Thoracic aorta (tissue), 2 donors: ENCODE measurements at regions not wholly inside any gene's neighbourhood (a gene's known extent, or its start where the extent isn't known, plus 50 kb on each side); places are given as distances from the start of the nearest gene placed in this dataset.

ENCODE experiments used
- ATAC-seq: fragments of 150-250 bp; one replicate; pipeline ENCODE4 v1.8.0; 2017; ENCODE audit warnings: low read depth; ENCODE audit not compliant: insufficient number of reproducible peaks, low FRiP score
- DNase-seq: peaks from one replicate; pipeline ENCODE4 v3.0.0-alpha.2; 2020; ENCODE audit warnings: low spot score
- H3K27ac ChIP-seq, 2 donors: fragments of 200-600 bp; sonication (generic); 1 replicate in 1 of 2; 2 replicates in 1 of 2; pipeline ENCODE4 v1.5.1; 2016; ENCODE audit warnings: mild to moderate bottlenecking in 2 of 2, moderate library complexity in 2 of 2
- H3K27me3 ChIP-seq: fragments of 200-600 bp; sonication (generic); replicated peaks from 2 replicates; pipeline ENCODE4 v1.6.0; 2016; ENCODE audit warnings: mild to moderate bottlenecking; ENCODE audit not compliant: insufficient read depth
- H3K36me3 ChIP-seq: fragments of 200-600 bp; sonication (generic); one replicate; pipeline ENCODE4 v1.5.1; 2016
- H3K4me1 ChIP-seq, 2 donors: fragments of 200-600 bp; sonication (generic); 1 replicate in 1 of 2; 2 replicates in 1 of 2; pipeline versions ENCODE4 v1.5.1 to v1.6.0; 2016; ENCODE audit warnings: low read depth in 2 of 2, mild to moderate bottlenecking in 1 of 2; ENCODE audit not compliant: control insufficient read depth in 1 of 2
- H3K4me3 ChIP-seq: fragments of 200-600 bp; sonication (generic); 2 replicates; pipeline ENCODE4 v1.5.1; 2016; ENCODE audit warnings: mild to moderate bottlenecking
- H3K9me3 ChIP-seq: fragments of 200-600 bp; sonication (generic); 2 replicates; pipeline ENCODE4 v1.5.1; 2016
- CTCF ChIP-seq: fragments of 200-600 bp; sonication (generic); IDR thresholded peaks from one replicate; pipeline ENCODE4 v1.5.1; 2019; ENCODE audit warnings: antibody characterized with exemption

- no peak for TF ChIP-seq CTCF
- no peak overlapping the region for H3K27ac ChIP-seq
- H3K9me3 ChIP-seq: peaks cover 2% of the 10 kb centered on the region
- DNase-seq: no peak
- no peaks in the 10 kb centered on the region for H3K36me3 ChIP-seq
- no peak for ATAC-seq
- H3K27me3 ChIP-seq: no peaks in the 10 kb centered on the region
- H3K4me1 ChIP-seq: no peaks in the 10 kb centered on the region
- H3K4me3 ChIP-seq: no peak overlapping the region
These were observed 383.9 kb upstream of the HS6ST1 start for GRCh38 chr2:128702616-128703015.

GRCh38 chr2:128708106-128708816 lies 389.6 kb upstream of the HS6ST1 start:
- H3K9me3 ChIP-seq: peaks cover 15% of the 10 kb centered on the region
- no peaks in the 10 kb centered on the region for H3K4me1 ChIP-seq
- ATAC-seq: no peak
- no peak overlapping the region for H3K27ac ChIP-seq
- no peak for TF ChIP-seq CTCF
- H3K36me3 ChIP-seq: no peaks in the 10 kb centered on the region
- H3K4me3 ChIP-seq: no peak overlapping the region
- H3K27me3 ChIP-seq: no peaks in the 10 kb centered on the region
- DNase-seq: no peak

GRCh38 chr2:128710242-128710641 lies 391.6 kb upstream of the HS6ST1 start:
- DNase-seq (no peak), ATAC-seq (no peak)
- H3K9me3 ChIP-seq: peaks cover 15% of the 10 kb centered on the region
- no peaks in the 10 kb centered on the region for H3K27me3 ChIP-seq
- H3K27ac ChIP-seq: no peak overlapping the region
- H3K36me3 ChIP-seq: no peaks in the 10 kb centered on the region
- TF ChIP-seq CTCF: no peak
- H3K4me1 ChIP-seq: no peaks in the 10 kb centered on the region
- H3K4me3 ChIP-seq: no peak overlapping the region

GRCh38 chr2:128710729-128711128 lies 392.1 kb upstream of the HS6ST1 start:
- Histone ChIP-seq H3K4me3 (no peak overlapping the region), H3K4me1 (no peaks in the 10 kb centered on the region), H3K27me3 (no peaks in the 10 kb centered on the region), H3K9me3 (peaks cover 15% of the 10 kb centered on the region), H3K27ac (no peak overlapping the region), H3K36me3 (no peaks in the 10 kb centered on the region)
- TF ChIP-seq CTCF: no peak
- no peak for ATAC-seq
- DNase-seq: no peak

- no peaks in the 10 kb centered on the region for H3K9me3 ChIP-seq
- H3K4me1 ChIP-seq: no peaks in the 10 kb centered on the region
- no peak for TF ChIP-seq CTCF
- H3K4me3 ChIP-seq: no peak overlapping the region
- no peak overlapping the region for H3K27ac ChIP-seq
- H3K36me3 ChIP-seq: no peaks in the 10 kb centered on the region
- DNase-seq (no peak), ATAC-seq (no peak)
- H3K27me3 ChIP-seq: no peaks in the 10 kb centered on the region
These were observed 395.6 kb upstream of the HS6ST1 start for GRCh38 chr2:128714285-128714684.
